Endodermal cell (in vitro differentiated cells): ENCODE measurements at regions not wholly inside any gene's neighbourhood (a gene's known extent, or its start where the extent isn't known, plus 50 kb on each side); places are given as distances from the start of the nearest gene placed in this dataset.
"Not testable (repeated sequence)": the region's sequence is repeated elsewhere in the genome, so short reads cannot be mapped to it uniquely, and the experiment has no call there.

ENCODE experiments used
- DNase-seq: peaks from one replicate; pipeline ENCODE4 v3.0.0-alpha.2; 2017
- H3K27ac ChIP-seq: 2 replicates; pipeline ENCODE4 v1.5.1; 2013; ENCODE audit warnings: mild to moderate bottlenecking, low read depth, low read length, moderate library complexity
- H3K27me3 ChIP-seq: 2 replicates; pipeline ENCODE4 v1.6.1; 2013; ENCODE audit warnings: mild to moderate bottlenecking, low read length, moderate library complexity; ENCODE audit not compliant: insufficient read depth, control insufficient read depth, poor library complexity, severe bottlenecking
- H3K36me3 ChIP-seq: 2 replicates; pipeline ENCODE4 v1.7.0; 2013; ENCODE audit warnings: mild to moderate bottlenecking, low read length, moderate library complexity; ENCODE audit not compliant: control insufficient read depth, insufficient read depth
- H3K4me1 ChIP-seq: one replicate; pipeline ENCODE4 v1.7.0; 2013; ENCODE audit warnings: low read length; ENCODE audit not compliant: control insufficient read depth, insufficient read depth
- H3K4me3 ChIP-seq: 2 replicates; pipeline ENCODE4 v1.5.1; 2013; ENCODE audit warnings: mild to moderate bottlenecking, low read length, moderate library complexity
- H3K9ac ChIP-seq: 2 replicates; pipeline ENCODE4 v1.6.1; 2013; ENCODE audit warnings: mild to moderate bottlenecking, low read length, moderate library complexity; ENCODE audit not compliant: poor library complexity, severe bottlenecking; ENCODE audit errors: extremely low read depth
- H3K9me3 ChIP-seq: 2 replicates; pipeline ENCODE4 v1.6.1; 2013; ENCODE audit warnings: mild to moderate bottlenecking, low read length, moderate library complexity; ENCODE audit not compliant: control insufficient read depth
- H3K27ac Mint-ChIP-seq: 2 replicates; pipeline ENCODE4 v1.8.0; 2020; ENCODE audit warnings: mixed read lengths
- H3K27me3 Mint-ChIP-seq: 2 replicates; pipeline ENCODE4 v1.8.0; 2021; ENCODE audit warnings: mild to moderate bottlenecking, mixed read lengths; ENCODE audit not compliant: insufficient read depth
- H3K36me3 Mint-ChIP-seq: 2 replicates; pipeline ENCODE4 v1.8.0; 2020; ENCODE audit warnings: low read depth, mixed read lengths
- H3K4me1 Mint-ChIP-seq: 2 replicates; pipeline ENCODE4 v1.8.0; 2020; ENCODE audit warnings: mixed read lengths
- H3K4me3 Mint-ChIP-seq: 2 replicates; pipeline ENCODE4 v1.8.0; 2020; ENCODE audit warnings: mild to moderate bottlenecking, moderate library complexity, mixed read lengths
- H3K9me3 Mint-ChIP-seq: 2 replicates; pipeline ENCODE4 v1.8.0; 2020; ENCODE audit warnings: mild to moderate bottlenecking, mixed read lengths
- CTCF ChIP-seq: fragments of 200-600 bp; sonication (generic); conservative IDR thresholded peaks from 2 replicates; pipeline ENCODE4 v1.5.0; 2021; ENCODE audit warnings: antibody characterized with exemption, mild to moderate bottlenecking
- WGBS, 2 experiments: methylation state at CpG; one replicate each; pipeline versions ENCODE4 v1.1.5 to v1.1.7; 2013; ENCODE audit warnings: missing lambda C conversion rate in 2 of 2, mixed read lengths in 1 of 2; ENCODE audit not compliant: insufficient coverage in 1 of 2, insufficient read length in 1 of 2; 5-methylcytosine and 5-hydroxymethylcytosine counted together

DNA sequence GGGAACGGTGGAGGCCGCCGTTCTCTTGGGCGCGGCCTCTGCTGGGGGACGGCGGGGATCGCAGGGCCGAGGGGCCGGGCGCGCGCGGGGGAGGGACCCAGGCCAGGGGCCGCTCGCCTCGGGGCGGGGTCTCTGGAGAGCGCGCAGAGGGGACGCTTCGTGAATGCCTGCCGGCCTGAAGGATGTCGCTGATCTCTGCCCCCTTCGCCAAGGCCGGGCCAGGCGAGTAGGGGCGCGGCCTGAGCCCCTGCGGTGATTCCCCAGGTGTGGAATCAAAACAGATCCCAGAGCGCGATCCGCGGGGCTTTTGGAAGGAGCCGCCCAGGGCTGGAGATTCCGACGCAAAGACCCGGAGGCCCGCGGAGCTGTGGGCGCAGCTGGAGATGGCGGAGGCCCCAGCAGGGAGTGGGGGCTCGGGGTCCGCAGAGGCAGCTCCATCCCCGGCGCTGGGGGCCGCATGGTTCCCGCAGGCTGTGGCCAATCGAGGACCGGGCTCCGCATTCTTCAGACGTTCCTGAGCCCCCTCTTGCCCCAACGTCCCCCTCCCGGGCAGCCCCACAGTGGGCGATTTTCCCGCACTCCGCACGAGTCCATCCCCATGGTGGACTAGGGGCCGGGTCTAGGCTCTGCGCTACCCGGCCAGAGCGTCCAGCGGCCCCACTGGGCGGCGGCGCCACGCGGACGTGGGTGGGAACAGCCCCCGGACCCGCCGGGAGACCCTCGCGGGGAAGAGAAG lies 166.0 kb downstream of the ACTR3B start:
- no peak for TF ChIP-seq CTCF
- H3K36me3 ChIP-seq = no peaks in the 10 kb centered on the region
- H3K9ac ChIP-seq = peak overlapping the region; percentile 34
- Mint-ChIP-seq H3K4me1 (peaks cover 5% of the 10 kb centered on the region), H3K36me3 (no peaks in the 10 kb centered on the region), H3K4me3 (peak overlapping the region; percentile 67), H3K27ac (no peak overlapping the region), H3K9me3 (peaks cover 7% of the 10 kb centered on the region), H3K27me3 (peaks cover 36% of the 10 kb centered on the region)
- H3K9me3 ChIP-seq = no peaks in the 10 kb centered on the region
- H3K27me3 ChIP-seq = peaks cover 13% of the 10 kb centered on the region
- peak; percentile 86 for DNase-seq
- H3K27ac ChIP-seq = no peak overlapping the region
- WGBS, 2 experiments = 2 to 4% methylated on average over 19 to 74 of the region's 74 CpGs
- no peaks in the 10 kb centered on the region for H3K4me1 ChIP-seq
- H3K4me3 ChIP-seq = peak overlapping the region; percentile 79

GRCh38 chr7:152931633-152932032 lies 172.1 kb downstream of the ACTR3B start:
- no peak for TF ChIP-seq CTCF
- Mint-ChIP-seq H3K36me3 (no peaks in the 10 kb centered on the region), H3K4me3 (no peak overlapping the region), H3K27me3 (peaks cover under 1% of the 10 kb centered on the region), H3K9me3 (peaks cover 3% of the 10 kb centered on the region), H3K4me1 (peaks cover 18% of the 10 kb centered on the region), H3K27ac (no peak overlapping the region)
- WGBS, 2 experiments = 90 to 94% methylated on average over 6 of the region's 6 CpGs
- Histone ChIP-seq H3K4me3 (no peak overlapping the region), H3K36me3 (no peaks in the 10 kb centered on the region), H3K27ac (no peak overlapping the region), H3K9me3 (no peaks in the 10 kb centered on the region), H3K4me1 (no peaks in the 10 kb centered on the region), H3K27me3 (no peaks in the 10 kb centered on the region), H3K9ac (no peak overlapping the region)
- DNase-seq = no peak

- Histone ChIP-seq H3K27ac (no peak overlapping the region), H3K36me3 (no peaks in the 10 kb centered on the region), H3K9me3 (no peaks in the 10 kb centered on the region), H3K4me3 (no peak overlapping the region), H3K27me3 (no peaks in the 10 kb centered on the region), H3K9ac (no peak overlapping the region), H3K4me1 (no peaks in the 10 kb centered on the region)
- H3K4me1 Mint-ChIP-seq = peaks cover 15% of the 10 kb centered on the region
- H3K27me3 Mint-ChIP-seq = peaks cover 2% of the 10 kb centered on the region
- H3K27ac Mint-ChIP-seq = no peak overlapping the region
- no peak for TF ChIP-seq CTCF
- WGBS, 2 experiments = 84 to 100% methylated on average over 1 of the region's 1 CpG
- no peak for DNase-seq
- no peaks in the 10 kb centered on the region for H3K36me3 Mint-ChIP-seq
- no peaks in the 10 kb centered on the region for H3K9me3 Mint-ChIP-seq
- no peak overlapping the region for H3K4me3 Mint-ChIP-seq
Measured at GRCh38 chr7:152937282-152937681, 177.7 kb downstream of the ACTR3B start.

- 89% methylated on average over 2 of the region's 2 CpGs; no CpG with 5 or more reads in 1 of the 2 experiments for WGBS, 2 experiments
- not testable (repeated sequence) for H3K4me3 Mint-ChIP-seq, H3K9me3 ChIP-seq, H3K27me3 Mint-ChIP-seq, H3K4me1 Mint-ChIP-seq, H3K9ac ChIP-seq, H3K36me3 ChIP-seq, H3K36me3 Mint-ChIP-seq, H3K4me1 ChIP-seq, H3K27me3 ChIP-seq, H3K27ac ChIP-seq, DNase-seq, H3K9me3 Mint-ChIP-seq, H3K4me3 ChIP-seq, H3K27ac Mint-ChIP-seq
Measured at GRCh38 chr7:152946616-152947015, 187.1 kb downstream of the ACTR3B start.
